Mammary epithelial cell (primary cell): ENCODE measurements at regions not wholly inside any gene's neighbourhood (a gene's known extent, or its start where the extent isn't known, plus 50 kb on each side); places are given as distances from the start of the nearest gene placed in this dataset.

Experiments
- EZH2 ChIP-seq: IDR thresholded peaks from 2 replicates; pipeline ENCODE4 v1.6.1; 2012; ENCODE audit warnings: low read length, inconsistent platforms, borderline replicate concordance
- TF ChIP-seq, protein P1 (sequence below), 2 donors: IDR thresholded peaks in 1 of 2; conservative IDR thresholded peaks in 1 of 2; 2 replicates each; pipeline ENCODE4 v1.5.1; 2011 to 2012; ENCODE audit warnings: inconsistent platforms in 2 of 2, low read length in 2 of 2, mild to moderate bottlenecking in 2 of 2, control low read depth in 1 of 2, low read depth in 1 of 2; ENCODE audit not compliant: insufficient read depth in 1 of 2; ENCODE audit errors: extremely low read depth in 1 of 2

DNA sequence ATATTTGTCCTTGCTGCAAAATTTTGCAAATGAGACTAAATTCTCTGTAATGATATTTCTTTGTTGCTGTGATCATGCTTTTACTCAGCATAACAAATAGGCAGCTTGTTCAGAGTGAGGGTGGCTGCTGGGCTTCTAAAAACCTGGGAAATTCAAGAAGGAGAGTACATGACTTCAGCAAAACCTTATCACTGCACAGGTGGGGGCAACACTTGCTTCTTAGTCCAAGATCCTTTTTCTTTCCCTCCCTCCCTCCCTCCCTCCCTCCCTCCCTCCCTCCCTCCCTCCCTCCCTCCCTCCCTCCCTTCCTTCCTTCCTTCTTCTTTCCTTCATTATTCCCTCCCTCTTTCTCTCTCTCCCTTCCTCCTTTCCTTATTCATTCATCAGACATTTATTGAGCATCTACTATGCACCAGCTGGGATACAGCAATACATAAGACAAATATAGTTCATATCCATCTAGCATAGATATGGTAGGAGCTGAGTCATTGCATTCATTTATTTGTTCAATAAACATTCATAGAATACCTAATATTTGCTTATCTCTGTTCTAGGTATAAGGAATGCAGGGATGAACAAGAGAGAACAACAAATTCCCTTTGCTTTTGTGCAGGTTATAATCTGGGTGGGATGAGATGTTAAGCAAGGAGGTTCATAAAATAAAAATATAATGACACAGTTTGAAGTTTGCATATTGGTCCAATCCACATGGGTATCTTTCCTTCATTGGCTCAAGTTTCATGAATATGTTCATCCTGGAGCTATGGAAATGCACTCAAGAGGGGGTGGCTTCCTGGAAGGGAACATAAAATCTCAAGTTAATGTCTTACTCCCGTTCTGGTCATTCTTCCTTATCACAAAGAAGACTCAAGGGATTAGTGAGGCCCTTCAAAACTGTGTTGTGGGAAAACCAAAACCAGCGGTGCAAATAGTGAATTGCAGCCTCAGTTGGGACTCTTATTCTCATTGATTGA lies 210.7 kb downstream of the PDCD6IP start:
- TF ChIP-seq, protein P1, sequence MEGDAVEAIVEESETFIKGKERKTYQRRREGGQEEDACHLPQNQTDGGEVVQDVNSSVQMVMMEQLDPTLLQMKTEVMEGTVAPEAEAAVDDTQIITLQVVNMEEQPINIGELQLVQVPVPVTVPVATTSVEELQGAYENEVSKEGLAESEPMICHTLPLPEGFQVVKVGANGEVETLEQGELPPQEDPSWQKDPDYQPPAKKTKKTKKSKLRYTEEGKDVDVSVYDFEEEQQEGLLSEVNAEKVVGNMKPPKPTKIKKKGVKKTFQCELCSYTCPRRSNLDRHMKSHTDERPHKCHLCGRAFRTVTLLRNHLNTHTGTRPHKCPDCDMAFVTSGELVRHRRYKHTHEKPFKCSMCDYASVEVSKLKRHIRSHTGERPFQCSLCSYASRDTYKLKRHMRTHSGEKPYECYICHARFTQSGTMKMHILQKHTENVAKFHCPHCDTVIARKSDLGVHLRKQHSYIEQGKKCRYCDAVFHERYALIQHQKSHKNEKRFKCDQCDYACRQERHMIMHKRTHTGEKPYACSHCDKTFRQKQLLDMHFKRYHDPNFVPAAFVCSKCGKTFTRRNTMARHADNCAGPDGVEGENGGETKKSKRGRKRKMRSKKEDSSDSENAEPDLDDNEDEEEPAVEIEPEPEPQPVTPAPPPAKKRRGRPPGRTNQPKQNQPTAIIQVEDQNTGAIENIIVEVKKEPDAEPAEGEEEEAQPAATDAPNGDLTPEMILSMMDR (conservative IDR thresholded peaks at IDR 0.05 in 1 of 2, IDR thresholded peaks at IDR 0.05 in 1 of 2; ENCODE audit: extremely low read depth in 1 of 2, insufficient read depth in 1 of 2, low read depth in 1 of 2, low read length in 2 of 2), result no peak
- TF ChIP-seq EZH2, result no peak
